IgD-negative memory B cell (primary cell): ENCODE measurements at regions not wholly inside any gene's neighbourhood (a gene's known extent, or its start where the extent isn't known, plus 50 kb on each side); places are given as distances from the start of the nearest gene placed in this dataset.

Experiments
- H3K27ac Mint-ChIP-seq, 3 donors: one replicate each; pipeline ENCODE4 v1.8.0; 2020 to 2022; ENCODE audit warnings: mild to moderate bottlenecking in 3 of 3, mixed read lengths in 3 of 3, moderate library complexity in 1 of 3
- H3K27me3 Mint-ChIP-seq: one replicate; pipeline ENCODE4 v1.8.0; 2021; ENCODE audit warnings: mixed read lengths
- H3K36me3 Mint-ChIP-seq: one replicate; pipeline ENCODE4 v1.8.0; 2020; ENCODE audit warnings: mild to moderate bottlenecking, mixed read lengths
- H3K4me1 Mint-ChIP-seq, 3 donors: one replicate each; pipeline ENCODE4 v1.8.0; 2020 to 2022; ENCODE audit warnings: mixed read lengths in 3 of 3, mild to moderate bottlenecking in 1 of 3
- H3K4me3 Mint-ChIP-seq, 4 donors: one replicate each; pipeline ENCODE4 v1.8.0; 2020 to 2022; ENCODE audit warnings: mild to moderate bottlenecking in 4 of 4, mixed read lengths in 4 of 4, moderate library complexity in 3 of 4
- H3K9me3 Mint-ChIP-seq, 3 donors: one replicate each; pipeline ENCODE4 v1.8.0; 2020 to 2021; ENCODE audit warnings: mixed read lengths in 3 of 3, mild to moderate bottlenecking in 1 of 3

- H3K4me1 Mint-ChIP-seq = peaks cover 0 to 2% (median 0%) of the 10 kb centered on the region in 3 donors
- no peak overlapping the region for H3K27ac Mint-ChIP-seq
- peaks cover 0 to 6% (median 0%) of the 10 kb centered on the region in 3 donors for H3K9me3 Mint-ChIP-seq
- peaks cover 2% of the 10 kb centered on the region for H3K27me3 Mint-ChIP-seq
- H3K36me3 Mint-ChIP-seq = no peaks in the 10 kb centered on the region
- H3K4me3 Mint-ChIP-seq = no peak overlapping the region
These were observed 106.6 kb upstream of the CTBP2 start for GRCh38 chr10:125266966-125267365.

GRCh38 chr10:125266541-125266940 lies 106.2 kb upstream of the CTBP2 start:
- no peak overlapping the region for H3K27ac Mint-ChIP-seq
- H3K4me1 Mint-ChIP-seq = peaks cover 0 to 2% (median 0%) of the 10 kb centered on the region in 3 donors
- H3K9me3 Mint-ChIP-seq = peaks cover 0 to 7% (median 0%) of the 10 kb centered on the region in 3 donors
- H3K4me3 Mint-ChIP-seq = peak overlapping the region in 1 of 4 donors; percentile 37
- H3K36me3 Mint-ChIP-seq = no peaks in the 10 kb centered on the region
- H3K27me3 Mint-ChIP-seq = peaks cover 2% of the 10 kb centered on the region

DNA sequence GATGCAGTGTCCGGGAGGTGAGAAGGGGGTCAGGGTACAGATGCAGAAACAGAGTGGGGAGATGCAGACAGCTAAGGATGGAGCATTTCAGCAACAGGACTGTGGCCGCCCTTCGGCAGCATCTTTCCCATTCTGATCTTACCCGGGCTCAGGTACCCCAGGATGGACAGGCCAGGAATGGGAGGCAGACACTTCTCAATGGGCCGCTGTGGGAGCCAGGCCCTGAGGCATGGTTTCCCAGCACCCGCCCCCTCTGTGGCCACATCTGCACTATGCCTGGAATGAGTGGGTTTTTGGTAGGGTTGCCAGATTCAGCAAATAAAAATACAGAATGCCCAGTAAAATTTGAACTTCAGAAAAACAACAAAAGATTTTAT lies 105.2 kb upstream of the CTBP2 start:
- Mint-ChIP-seq H3K27me3 (no peaks in the 10 kb centered on the region), H3K4me3 (no peak overlapping the region), H3K4me1 (no peaks in the 10 kb centered on the region), H3K27ac (no peak overlapping the region), H3K36me3 (no peaks in the 10 kb centered on the region), H3K9me3 (peaks cover 2 to 11% (median 2%) of the 10 kb centered on the region in 3 donors)

GRCh38 chr10:125264757-125265578 lies 104.6 kb upstream of the CTBP2 start:
- Mint-ChIP-seq H3K4me3 (no peak overlapping the region), H3K27me3 (no peaks in the 10 kb centered on the region), H3K9me3 (peaks cover 2 to 8% (median 4%) of the 10 kb centered on the region in 3 donors), H3K36me3 (no peaks in the 10 kb centered on the region), H3K27ac (no peak overlapping the region), H3K4me1 (no peaks in the 10 kb centered on the region)

GRCh38 chr10:125264091-125264490 lies 103.7 kb upstream of the CTBP2 start:
- H3K27ac Mint-ChIP-seq = no peak overlapping the region
- H3K4me1 Mint-ChIP-seq = no peaks in the 10 kb centered on the region
- no peaks in the 10 kb centered on the region for H3K36me3 Mint-ChIP-seq
- no peaks in the 10 kb centered on the region for H3K27me3 Mint-ChIP-seq
- H3K4me3 Mint-ChIP-seq = no peak overlapping the region
- H3K9me3 Mint-ChIP-seq = peaks cover 2 to 8% (median 4%) of the 10 kb centered on the region in 3 donors

- no peak overlapping the region for H3K4me3 Mint-ChIP-seq
- peaks cover 4 to 8% (median 4%) of the 10 kb centered on the region in 3 donors for H3K9me3 Mint-ChIP-seq
- H3K27me3 Mint-ChIP-seq = no peaks in the 10 kb centered on the region
- no peaks in the 10 kb centered on the region for H3K36me3 Mint-ChIP-seq
- H3K27ac Mint-ChIP-seq = no peak overlapping the region
- no peaks in the 10 kb centered on the region for H3K4me1 Mint-ChIP-seq
These were observed 103.2 kb upstream of the CTBP2 start for GRCh38 chr10:125263551-125263950.

GRCh38 chr10:125262920-125263319 lies 102.6 kb upstream of the CTBP2 start:
- Mint-ChIP-seq H3K4me3 (no peak overlapping the region), H3K9me3 (peaks cover 4 to 8% (median 4%) of the 10 kb centered on the region in 3 donors), H3K4me1 (no peaks in the 10 kb centered on the region), H3K36me3 (no peaks in the 10 kb centered on the region), H3K27me3 (no peaks in the 10 kb centered on the region), H3K27ac (no peak overlapping the region)

GRCh38 chr10:125262409-125262808 lies 102.0 kb upstream of the CTBP2 start:
- H3K4me3 Mint-ChIP-seq = no peak overlapping the region
- H3K27me3 Mint-ChIP-seq = no peaks in the 10 kb centered on the region
- no peaks in the 10 kb centered on the region for H3K4me1 Mint-ChIP-seq
- H3K36me3 Mint-ChIP-seq = no peaks in the 10 kb centered on the region
- peaks cover 4 to 8% (median 4%) of the 10 kb centered on the region in 3 donors for H3K9me3 Mint-ChIP-seq
- H3K27ac Mint-ChIP-seq = no peak overlapping the region

DNA sequence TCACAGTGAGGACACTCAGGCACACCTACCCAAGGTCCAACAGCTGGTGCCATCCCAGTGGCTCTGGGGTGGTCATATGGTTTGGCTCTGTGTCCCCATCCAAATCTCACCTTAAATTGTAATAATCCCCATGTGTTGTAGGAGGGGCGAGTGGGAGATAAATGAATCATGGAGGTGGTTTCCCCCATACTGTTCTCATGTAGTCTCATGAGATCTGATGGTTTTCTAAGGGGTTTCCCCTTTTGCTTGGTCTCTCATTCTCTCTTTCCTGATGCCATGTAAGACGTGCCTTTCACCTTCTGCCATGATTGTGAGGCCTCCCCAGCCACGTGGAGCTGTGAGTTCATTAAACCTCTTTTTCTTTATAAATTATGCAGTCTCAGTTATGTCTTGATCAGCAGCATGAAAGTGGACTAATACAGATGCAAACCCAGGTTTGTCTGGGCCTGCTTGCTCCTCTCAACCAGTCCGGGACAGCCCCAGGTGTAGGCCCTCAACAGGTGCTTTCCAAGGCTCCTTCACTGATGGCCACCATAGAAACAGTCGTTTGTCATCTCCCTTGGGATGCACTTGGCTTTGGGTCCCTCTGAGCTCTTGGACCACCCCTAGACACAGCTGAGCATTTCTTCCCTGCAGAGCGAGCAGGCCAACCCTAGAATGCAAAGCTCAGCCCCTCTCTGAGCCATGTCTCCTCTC lies 101.3 kb upstream of the CTBP2 start:
- Mint-ChIP-seq H3K9me3 (peaks cover 4 to 8% (median 4%) of the 10 kb centered on the region in 3 donors), H3K36me3 (no peaks in the 10 kb centered on the region), H3K27me3 (no peaks in the 10 kb centered on the region), H3K4me1 (no peaks in the 10 kb centered on the region), H3K4me3 (peak overlapping the region in 1 of 4 donors; percentile 13), H3K27ac (no peak overlapping the region)

DNA sequence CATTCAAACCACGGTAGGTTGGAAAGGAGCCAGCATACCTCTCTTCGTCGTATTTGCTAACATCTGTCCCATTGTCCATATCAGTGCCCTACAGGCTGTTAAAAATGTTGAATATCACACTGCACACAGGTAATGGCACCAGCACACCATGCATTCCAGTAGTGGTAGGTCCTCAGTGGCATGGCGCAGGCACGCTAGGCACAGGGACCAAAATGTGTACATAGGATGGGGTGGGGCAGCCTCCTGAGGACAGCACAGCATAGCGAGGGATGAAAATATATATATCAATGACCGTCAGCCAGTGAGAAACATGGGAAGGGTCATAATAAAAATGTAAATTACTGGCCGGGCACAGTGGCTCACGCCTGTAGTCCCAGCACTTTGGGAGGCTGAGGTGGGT lies 99.9 kb upstream of the CTBP2 start:
- H3K36me3 Mint-ChIP-seq = no peaks in the 10 kb centered on the region
- H3K27ac Mint-ChIP-seq = no peak overlapping the region
- H3K27me3 Mint-ChIP-seq = no peaks in the 10 kb centered on the region
- no peak overlapping the region for H3K4me3 Mint-ChIP-seq
- peaks cover 4 to 8% (median 6%) of the 10 kb centered on the region in 3 donors for H3K9me3 Mint-ChIP-seq
- no peaks in the 10 kb centered on the region for H3K4me1 Mint-ChIP-seq

- H3K27me3 Mint-ChIP-seq = no peaks in the 10 kb centered on the region
- no peaks in the 10 kb centered on the region for H3K36me3 Mint-ChIP-seq
- no peak overlapping the region for H3K4me3 Mint-ChIP-seq
- H3K9me3 Mint-ChIP-seq = peaks cover 4 to 8% (median 6%) of the 10 kb centered on the region in 3 donors
- H3K4me1 Mint-ChIP-seq = no peaks in the 10 kb centered on the region
- H3K27ac Mint-ChIP-seq = no peak overlapping the region
These were observed 99.3 kb upstream of the CTBP2 start for GRCh38 chr10:125259651-125260050.

DNA sequence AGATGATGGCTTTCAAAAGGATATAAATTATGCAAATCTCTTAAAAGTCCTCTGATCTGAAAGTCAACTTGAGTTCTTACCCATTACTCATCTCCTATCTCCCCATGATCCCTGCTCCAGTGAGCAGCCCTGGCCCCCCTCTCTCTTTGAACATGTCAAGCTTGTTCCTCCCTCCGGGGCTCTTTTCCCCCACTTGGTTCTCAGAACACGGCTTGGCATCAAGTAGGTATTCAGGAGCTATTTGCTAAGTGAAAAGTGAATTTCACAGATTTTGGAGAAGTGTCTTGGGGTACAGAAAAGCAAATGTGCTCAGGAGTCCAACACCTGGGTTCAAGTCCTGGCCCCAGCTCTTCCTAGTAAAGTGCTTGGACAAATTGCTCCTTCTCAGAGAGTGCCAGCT lies 98.3 kb upstream of the CTBP2 start:
- Mint-ChIP-seq H3K36me3 (no peaks in the 10 kb centered on the region), H3K4me1 (no peaks in the 10 kb centered on the region), H3K4me3 (no peak overlapping the region), H3K9me3 (peaks cover 4 to 8% (median 6%) of the 10 kb centered on the region in 3 donors), H3K27me3 (no peaks in the 10 kb centered on the region), H3K27ac (no peak overlapping the region)

DNA sequence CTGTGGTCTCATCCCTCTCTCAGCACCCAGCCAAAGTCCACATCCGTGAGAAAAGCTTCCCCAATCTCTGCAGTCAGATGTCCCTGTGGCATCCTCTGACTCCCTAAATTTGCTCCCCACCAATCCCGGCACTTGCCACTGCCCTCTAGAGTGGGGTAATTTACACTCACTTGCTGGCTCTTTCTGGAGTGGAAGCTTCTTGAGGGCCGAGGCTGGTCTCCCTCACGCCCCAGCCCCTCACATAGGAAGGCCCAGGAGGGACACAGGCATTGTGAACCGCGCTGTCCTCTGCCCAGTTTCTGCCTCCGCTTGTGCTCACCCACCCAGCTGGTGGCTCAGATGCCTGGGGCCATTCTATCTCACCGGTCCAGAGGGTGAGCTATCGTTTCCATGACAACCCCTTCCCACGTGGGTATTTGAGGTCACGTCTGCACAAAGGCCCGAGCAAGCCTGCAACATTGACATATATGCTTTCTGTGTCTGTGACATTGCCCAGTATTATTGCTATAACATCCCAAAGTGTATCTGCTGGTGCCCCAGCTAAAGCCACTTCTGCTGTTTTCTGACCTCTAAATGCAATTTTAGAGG lies 97.3 kb upstream of the CTBP2 start:
- no peak overlapping the region for H3K4me3 Mint-ChIP-seq
- H3K27me3 Mint-ChIP-seq = no peaks in the 10 kb centered on the region
- peaks cover 8 to 9% (median 8%) of the 10 kb centered on the region in 3 donors for H3K9me3 Mint-ChIP-seq
- H3K27ac Mint-ChIP-seq = peak overlapping the region in 1 of 3 donors; percentile 43
- H3K36me3 Mint-ChIP-seq = no peaks in the 10 kb centered on the region
- H3K4me1 Mint-ChIP-seq = no peaks in the 10 kb centered on the region

GRCh38 chr10:125256026-125256425 lies 95.7 kb upstream of the CTBP2 start:
- Mint-ChIP-seq H3K4me3 (no peak overlapping the region), H3K36me3 (no peaks in the 10 kb centered on the region), H3K4me1 (no peaks in the 10 kb centered on the region), H3K27ac (no peak overlapping the region), H3K27me3 (no peaks in the 10 kb centered on the region), H3K9me3 (peaks cover 10 to 15% (median 13%) of the 10 kb centered on the region in 3 donors)

GRCh38 chr10:125252937-125253336 lies 92.6 kb upstream of the CTBP2 start:
- Mint-ChIP-seq H3K27ac (no peak overlapping the region), H3K27me3 (peaks cover 2% of the 10 kb centered on the region), H3K4me3 (no peak overlapping the region), H3K36me3 (no peaks in the 10 kb centered on the region), H3K4me1 (no peaks in the 10 kb centered on the region), H3K9me3 (peaks cover 6 to 15% (median 14%) of the 10 kb centered on the region in 3 donors)
